Hindlimb muscle (tissue), 1 donor: ENCODE measurements at regions not wholly inside any gene's neighbourhood (a gene's known extent, or its start where the extent isn't known, plus 50 kb on each side); places are given as distances from the start of the nearest gene placed in this dataset.
A peak's percentile ranks its signal among the peaks of the same experiment; 100 is the strongest.
"Not testable (repeated sequence)": the region's sequence is repeated elsewhere in the genome, so short reads cannot be mapped to it uniquely, and the experiment has no call there.

Experiments
- DNase-seq: peaks from one replicate; pipeline ENCODE4 v3.0.0-alpha.2; 2013

DNA sequence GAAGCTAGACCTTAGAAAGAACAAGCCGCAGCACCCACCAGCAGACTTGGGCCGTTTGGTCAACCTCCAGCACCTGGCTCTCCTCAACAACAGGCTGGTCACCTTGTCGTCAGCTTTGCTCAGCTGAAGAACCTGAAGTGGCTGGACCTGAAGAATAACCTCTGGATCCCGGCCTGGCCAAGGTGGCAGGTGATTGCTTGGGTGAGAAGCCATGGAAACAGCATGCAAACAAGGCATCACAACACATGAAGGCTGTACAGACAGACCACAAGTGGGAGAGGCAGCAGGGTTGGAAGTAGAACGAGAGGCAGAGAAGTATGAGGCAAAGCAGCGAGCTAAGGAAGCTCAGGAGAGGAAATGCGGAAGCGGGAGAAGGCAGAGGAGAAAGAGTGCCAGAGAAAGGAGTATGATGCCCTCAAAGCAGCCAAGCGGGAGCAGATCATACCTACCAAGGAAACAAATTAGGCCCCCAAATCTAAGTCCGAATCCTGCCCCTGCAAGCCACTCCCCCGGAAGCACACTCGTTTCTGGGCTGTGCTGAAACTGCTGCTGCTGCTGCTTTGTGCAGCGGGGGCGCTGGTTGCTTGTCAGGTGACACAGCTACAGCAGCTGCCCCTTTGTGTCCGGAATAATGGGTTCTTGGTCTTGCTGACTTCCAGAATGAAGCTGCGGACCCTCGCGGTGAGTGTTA is 121.6 kb upstream of the LGSN start:
- DNase-seq = no peak

DNA sequence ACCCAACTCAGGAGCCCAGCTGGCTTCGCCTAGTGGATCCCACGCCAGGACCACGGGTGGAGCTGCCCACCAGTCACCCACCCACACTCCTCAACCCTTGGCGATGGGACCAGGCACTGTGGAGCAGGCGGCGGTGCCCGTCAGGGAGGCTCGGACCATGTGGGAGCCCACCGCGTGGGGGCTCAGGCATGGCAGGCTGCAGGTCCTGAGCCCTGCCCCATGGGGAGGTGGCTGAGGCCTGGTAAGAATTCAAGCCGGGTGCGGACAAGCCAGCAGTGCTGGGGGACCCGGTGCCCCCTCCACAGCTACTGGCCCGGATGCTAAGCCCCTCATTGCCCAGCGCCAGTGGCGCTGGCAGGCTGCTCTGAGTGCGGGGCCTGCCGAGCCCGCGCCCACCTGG is 123.1 kb upstream of the LGSN start:
- no peak for DNase-seq

DNA sequence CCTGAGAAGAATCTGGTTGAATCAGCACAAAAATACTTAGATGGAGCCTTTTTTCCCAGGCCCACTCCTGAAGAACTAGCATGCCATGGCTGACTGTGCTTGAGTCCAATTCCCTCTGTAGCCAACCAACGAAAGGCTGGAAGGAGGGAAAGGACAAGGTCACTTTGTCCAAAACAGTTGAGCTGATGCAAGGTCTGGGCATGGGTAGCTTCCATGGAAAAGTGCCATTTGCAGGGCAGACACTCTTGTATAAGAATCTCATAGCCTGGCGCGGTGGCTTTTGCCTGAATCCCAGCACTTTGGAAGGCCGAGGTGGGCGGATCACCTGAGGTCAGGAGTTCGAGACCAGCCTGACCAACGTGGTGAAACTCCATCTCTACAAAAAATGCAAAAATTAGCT is 125.0 kb upstream of the LGSN start:
- DNase-seq = no peak

DNA sequence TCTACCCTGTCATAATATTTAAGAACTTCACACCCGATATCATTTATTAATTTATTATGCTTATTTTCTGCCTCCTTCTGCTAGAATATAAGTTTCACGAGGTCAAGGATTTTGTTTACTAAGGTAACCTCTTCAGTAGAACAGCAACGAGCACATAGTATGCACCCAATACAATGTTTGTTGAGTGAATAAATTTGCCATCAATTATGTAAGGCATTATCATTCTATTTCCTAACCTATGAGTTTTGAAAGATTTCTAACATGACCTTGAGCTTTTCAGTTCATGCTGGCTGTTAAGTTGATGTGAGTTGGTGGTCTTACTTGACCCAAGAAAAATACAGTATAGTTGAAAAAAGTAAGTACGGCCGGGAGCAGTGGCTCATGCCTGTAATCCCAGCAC is 125.9 kb upstream of the LOC128125822 start:
- no peak for DNase-seq

DNA sequence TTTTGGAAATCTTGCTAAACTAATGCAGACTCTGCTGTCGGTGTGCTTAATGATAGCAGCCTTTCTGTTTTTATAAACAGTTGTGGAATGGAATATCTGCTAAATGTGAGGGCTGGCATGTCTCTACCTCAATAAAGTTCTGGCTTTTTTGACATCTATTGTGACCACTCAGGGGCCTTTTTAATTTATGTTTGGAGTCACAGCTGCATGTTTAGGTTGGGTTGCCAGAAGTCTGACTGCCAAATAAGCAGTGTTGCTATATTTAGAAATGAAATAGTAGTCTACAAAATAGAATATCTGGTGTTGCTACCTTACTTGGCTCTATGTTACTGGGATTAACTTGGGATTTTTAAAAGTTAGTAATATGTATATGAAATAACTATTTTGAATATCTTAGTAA is 125.1 kb upstream of the LOC128125822 start:
- DNase-seq = peak; percentile 27

DNA sequence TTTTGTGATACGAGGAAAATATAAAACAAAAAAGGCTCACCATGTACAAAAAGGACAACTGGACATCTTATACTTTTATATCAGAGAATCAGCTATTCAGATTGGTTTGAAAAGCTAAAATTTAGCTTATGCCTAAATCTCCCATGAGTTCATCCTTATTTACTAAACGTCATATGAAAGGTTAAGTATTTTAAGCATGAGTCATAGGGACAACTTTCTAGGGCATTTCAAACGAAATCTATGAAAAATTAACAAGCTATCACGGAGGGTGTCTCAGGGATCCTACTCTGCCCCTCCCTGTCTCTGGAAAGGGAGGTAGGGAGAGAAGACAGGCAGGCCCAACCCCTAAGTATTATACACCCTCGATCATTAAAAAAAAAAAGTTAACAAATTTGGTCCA is 124.1 kb upstream of the LOC128125822 start:
- DNase-seq = no peak

DNA sequence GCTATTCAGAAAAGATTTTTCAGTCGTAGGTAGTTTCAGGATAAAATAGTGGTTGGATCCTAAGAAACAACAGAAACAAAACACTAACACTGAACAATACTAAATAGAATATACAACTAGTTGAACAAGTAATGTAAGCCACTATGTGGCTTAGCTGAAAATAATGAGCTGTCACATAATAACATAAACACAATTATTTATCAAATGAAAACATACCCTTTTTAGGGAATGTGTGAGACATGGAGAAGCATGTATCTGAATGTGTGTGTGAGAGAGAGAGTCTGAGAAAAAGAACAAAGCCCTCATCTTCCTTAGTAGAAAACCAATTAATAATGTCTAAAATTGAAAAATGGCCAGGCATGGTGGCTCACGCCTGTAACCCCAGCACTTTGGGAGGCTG is 122.6 kb upstream of the LOC128125822 start:
- no peak for DNase-seq

DNA sequence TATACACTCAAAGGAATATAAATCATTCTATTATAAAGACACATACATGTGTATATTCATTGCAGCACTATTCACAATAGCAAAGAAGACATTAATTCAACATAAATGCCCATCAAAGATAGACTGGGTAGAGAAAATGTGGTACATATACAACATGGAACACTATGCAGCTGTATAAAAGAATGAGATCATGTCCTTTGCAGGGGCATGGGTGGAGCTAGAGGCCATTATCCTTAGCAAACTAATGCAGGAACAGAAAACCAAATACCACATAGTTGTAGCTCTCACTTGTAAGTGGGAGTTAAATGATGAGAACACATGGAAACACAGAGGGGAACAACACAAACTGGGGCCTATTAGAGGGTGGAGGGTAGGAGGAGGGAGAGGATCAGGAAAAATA is 121.0 kb upstream of the LOC128125822 start:
- DNase-seq = no peak

DNA sequence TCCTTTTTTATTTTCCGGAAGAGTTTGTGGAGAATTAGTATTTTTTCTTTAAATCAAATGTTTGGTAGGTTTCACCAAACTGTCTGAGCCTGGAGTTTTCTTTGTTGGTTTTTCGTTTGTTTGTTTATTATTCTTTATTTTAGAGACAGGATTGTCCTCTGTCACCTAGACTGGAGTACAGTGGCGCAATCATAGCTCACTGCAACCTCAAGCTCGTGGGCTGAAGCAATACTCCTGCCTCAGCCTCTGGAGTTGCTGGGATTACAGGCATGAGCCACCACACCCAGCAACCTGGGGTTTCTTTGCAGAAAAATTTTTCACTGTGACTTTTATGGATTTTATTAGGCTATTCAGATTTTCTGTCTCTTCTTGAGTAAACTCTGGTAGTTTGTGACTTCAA is 120.2 kb upstream of the LOC128125822 start:
- DNase-seq = no peak

DNA sequence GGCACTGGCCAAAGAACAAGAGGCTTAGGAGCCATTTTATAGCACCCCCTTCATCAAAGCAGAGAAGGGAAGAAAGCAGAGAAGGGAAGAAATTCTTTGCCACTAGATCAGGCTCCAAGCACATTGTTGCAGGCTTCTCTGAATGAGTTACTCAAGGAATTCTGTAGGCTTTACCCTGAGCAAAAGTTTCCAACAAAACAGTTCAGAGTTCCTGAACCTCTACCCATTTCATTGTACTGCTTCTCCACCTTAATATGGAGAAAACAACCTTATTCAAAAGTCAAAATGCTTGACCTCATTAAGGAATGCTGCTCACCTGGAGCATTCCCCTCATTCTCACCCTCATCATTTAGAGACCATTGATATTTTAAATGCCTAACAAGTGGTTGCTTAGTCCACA is 115.5 kb upstream of the LOC128125822 start:
- no peak for DNase-seq

DNA sequence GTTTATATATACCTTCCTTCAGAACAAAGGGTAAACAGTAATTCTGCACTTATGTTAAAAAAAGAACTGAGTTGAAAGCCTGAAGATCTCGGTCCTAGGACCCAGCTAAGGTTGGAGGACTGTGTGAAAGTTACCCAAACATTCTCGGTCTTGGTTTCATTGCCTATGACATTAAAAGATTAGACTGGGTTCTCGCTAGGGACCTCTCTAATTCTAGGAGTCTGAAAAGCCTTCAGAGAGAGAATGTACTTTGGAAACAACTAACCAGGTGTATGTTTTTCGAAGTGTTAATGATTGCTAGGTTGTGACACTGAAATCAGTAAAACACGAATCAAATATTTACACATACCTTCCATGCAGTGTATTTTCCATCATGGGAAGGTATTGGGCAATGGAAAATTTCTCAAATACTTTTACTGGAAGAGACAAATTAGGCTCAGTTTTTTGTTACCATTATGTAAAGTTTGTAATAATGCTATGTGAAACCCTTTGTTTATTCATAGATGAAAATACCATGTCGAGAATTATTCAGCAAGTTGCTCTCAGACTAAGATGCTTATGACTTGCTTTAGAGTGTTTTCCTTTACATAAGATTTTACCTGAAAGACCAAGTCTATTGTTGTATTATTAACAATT is 113.7 kb upstream of the LOC128125822 start:
- DNase-seq = no peak

DNA sequence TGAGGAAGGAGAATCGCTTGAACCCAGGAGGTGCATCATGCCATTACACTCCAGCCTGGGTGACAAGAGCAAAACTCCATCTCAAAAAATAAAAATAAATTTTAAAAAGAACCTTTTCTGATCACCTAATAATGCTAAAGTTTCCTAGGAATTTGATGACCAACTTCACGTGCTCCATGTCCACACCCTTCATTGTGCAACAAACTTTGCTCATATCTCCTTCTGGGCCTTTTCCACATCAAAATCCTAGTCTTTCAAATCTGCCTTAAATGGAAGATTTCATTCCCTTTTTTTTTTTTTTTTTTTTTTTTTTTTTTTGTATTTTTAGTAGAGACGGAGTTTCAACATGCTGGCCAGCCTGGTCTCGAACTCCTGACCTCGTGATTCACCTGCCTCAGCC is 112.5 kb upstream of the LOC128125822 start:
- DNase-seq = no peak

DNA sequence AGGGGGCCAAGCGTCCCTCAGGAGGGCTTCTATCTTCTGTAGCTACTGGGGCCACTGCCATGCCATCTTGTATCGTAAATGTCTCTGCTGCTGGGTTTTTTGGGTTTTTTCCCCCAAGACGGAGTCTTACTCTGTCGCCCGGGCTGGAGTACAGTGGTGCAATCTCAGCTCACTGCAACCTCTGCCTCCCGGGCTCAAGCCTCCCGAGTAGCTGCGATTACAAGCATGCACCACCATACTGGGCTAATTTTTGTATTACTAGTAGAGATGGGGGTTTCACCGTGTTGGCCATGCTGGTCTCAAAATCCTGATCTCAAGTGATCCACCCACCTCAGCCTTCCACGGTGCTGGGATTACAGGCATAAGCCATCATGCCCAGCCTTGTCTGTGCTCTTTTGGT is 111.3 kb upstream of the LOC128125822 start:
- no peak for DNase-seq

DNA sequence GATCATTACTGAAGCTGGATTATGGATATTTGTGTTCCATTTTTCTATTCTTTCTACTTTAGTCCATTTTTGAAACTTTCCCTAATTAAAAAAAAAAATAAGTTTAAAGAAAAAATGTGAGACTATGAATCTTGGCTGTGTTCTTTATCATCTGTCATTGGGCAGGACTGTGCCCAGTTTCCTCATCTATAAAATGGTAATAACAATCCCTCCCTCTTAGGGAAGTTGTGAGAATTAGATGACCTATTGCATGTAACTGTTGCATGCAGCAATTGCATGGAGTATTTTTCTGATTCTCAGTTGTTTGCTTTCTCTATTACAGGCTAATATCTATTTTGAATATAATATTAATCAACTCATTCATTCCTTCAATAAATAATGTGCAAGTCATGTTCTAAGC is 108.2 kb upstream of the LOC128125822 start:
- DNase-seq = no peak

DNA sequence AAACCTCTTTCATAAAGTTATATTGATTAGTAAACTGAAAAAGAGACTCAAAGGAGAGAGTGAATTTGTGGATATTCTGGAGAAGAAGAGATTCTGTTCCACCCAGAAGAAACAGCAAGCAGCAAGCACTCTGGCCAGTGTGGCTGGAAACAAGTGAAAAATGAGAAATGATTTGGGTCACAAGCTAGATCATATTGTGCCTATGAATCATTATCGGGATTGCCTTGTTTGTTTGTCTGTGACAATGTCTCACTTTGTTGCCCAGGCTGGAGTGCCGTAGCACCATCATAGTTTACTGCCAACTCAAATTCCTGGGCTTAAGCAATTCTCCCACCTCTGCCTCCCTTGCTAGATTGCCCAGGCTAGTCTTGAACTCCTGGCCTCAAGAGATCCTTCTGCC is 106.5 kb upstream of the LOC128125822 start:
- DNase-seq = no peak

DNA sequence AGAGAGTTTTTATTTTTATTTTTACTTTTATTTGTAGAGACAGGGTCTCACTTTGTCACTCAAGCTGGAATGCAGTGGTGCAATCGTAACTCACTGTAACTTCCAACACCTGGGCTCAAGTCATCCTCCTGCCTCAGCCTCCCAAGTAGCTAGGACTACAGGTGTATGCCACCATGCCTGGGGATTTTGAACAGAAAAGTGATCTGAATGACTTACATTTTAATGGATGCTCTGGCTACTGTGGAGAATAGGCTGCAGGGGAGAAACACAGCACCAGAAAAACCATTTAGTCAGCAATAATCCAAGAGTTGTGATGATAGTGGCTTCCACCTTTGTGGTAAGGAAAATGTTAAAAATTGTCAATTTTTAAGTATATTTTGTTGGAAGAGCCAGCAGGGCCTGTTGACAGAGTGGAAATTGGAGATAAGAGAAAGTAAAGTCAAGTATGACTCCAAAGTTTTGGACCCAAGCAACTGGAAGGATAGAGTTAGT is 106.0 kb upstream of the LOC128125822 start:
- no peak for DNase-seq

DNA sequence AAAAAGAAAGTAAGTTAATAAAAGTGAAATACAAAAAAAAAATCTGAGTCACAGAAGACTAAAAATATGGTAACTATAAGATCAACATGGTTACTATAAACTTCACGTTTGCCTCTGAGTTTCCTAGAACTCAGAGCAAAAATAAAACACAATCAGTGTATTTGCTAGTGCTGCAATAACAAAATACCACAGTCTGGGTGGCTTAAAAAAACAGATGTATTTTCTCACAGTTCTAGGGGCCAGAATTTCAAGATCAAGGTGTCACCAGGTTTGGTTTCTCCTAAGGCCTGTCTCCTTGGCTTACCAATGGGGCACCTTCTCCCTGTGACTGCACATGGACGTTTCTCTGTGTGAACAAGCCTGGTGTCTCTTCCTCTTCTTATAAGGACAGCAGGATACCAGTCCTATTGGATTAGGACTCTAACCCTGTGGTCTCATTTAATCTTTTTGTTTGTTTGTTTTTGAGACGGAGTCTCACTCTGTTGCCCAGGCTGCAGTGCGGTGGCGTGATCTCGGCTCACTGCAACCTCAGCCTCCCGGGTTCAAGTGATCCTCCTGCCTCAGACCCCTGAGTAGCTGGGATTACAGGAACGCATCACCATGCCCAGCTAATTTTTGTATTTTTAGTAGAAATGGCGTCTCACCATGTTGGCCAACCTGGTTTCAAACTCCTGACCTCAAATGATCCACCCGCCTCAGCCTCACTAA is 104.9 kb upstream of the LOC128125822 start:
- DNase-seq = no peak

DNA sequence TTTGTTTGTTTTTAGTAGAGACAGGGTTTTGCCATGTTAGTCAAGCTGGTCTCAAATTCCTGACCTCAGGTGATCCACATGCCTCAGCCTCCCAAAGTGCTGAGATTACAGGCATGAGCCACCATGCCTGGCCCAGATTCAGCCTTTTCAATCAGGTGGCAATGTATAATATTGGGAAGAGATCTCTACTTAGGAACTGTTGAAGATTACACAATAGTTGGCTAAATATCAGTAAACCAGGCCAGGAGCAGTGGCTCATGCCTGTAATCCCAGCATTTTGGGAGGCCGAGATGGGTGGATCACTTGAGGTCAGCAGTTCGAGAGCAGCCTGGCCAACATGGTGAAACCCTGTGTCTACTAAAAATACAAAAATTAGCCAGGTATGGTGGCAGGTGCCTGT is 101.1 kb upstream of the LOC128125822 start:
- not testable (repeated sequence) for DNase-seq

DNA sequence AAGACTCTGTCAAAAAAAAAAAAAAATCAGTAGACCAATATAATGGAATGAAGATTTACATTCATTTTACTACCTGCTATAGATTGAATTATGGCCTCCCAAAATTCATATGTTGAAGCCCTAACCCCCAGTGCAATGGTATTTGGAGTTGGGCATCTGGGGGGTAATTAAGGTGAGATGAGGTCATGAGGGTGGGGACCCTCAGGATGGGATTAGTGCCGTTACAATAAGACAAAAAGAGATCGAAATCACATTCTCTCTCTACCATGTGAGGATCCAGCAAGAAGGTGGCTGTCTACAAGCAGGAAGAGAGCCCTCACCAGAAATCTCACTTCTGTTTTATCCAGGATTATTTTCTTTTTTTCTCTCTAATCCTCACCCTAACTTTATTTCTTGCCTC is 100.6 kb upstream of the LOC128125822 start:
- DNase-seq = no peak

DNA sequence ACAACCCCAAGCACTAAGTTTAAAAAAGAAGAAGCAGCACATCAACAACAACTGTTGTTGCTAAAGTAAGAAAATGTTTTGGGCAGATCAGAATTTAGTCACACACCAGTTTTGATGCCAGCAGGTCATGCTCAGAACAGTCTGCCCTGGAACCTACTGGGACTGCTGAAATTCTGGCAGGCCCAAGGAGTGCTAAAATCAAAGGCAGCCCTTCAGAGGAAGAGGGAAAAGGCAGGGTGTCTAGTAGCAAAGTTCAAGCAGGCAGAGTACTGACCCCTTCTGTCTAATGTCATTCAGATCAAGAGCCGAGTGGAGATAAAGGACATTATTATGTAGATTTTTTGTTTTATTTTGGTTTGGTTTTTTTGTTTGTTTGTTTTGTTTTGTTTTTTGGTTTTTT is 96.6 kb upstream of the LOC128125822 start:
- DNase-seq = no peak

DNA sequence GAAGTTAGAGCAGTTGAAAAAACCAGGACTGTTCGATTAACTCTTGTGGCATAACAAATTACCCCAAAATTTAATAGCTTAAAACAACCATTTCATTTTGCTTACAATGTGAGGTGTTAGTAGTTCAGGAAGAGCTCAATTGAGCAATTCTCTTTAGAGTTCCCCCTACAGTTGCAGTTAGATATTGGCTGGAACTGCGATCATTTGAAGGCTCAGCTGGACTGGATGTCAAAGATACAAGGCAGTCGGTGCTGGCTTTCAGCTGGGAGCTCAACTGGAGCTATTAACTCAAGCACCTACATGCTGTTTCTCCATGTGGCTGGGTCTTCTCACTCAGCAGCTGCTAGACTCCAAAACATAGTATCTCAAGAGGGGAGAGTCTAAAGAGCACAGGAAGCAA is 96.0 kb upstream of the LOC128125822 start:
- DNase-seq = no peak

DNA sequence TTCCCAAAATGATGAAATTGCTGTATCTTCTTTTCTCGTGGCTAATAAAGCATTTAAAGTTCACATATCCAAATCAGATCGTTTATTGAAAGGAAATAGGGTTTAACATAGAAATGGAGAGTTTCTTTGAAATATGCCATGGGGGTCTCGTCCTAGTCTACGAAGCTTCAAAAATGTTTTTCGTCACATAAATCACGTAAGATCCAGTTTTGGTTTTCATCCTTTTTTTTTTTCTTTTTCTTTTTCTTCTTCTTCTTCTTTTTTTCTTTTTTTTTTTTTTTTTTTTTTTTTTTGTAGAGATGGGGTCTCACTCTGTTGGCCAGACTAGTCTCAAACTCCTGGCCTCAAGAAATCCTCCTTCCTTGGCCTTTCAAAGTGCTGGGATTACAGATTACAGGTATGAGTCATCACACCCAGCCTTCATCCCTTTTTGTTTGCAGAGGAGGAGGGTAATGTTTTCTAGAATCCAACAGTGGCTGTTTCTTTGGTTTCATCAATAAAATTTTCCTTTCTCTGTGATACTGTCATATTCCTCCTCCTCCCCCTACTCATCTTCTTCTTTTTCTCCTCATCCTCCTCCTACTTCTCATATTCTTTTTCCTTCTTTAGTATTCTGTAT is 94.7 kb upstream of the LOC128125822 start:
- DNase-seq = no peak

DNA sequence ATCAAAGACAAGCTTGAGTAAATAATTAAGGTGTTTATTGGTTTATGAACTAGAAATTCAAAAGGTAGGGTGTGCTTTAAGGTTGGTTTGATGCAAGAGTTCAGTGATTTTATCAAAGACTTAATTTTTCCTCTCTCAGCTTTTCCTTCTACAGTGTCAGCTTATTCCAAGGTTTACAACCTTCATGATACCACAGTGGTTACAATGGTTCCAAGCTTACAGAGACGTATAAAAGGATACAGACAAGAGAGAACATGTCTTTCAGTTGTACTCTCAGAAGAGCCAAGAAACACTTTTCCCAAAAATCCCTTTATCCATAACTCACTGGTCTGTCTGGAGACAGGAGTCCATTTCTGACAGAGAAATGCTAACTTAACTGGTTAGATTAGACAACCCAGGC is 93.5 kb upstream of the LOC128125822 start:
- no peak for DNase-seq

DNA sequence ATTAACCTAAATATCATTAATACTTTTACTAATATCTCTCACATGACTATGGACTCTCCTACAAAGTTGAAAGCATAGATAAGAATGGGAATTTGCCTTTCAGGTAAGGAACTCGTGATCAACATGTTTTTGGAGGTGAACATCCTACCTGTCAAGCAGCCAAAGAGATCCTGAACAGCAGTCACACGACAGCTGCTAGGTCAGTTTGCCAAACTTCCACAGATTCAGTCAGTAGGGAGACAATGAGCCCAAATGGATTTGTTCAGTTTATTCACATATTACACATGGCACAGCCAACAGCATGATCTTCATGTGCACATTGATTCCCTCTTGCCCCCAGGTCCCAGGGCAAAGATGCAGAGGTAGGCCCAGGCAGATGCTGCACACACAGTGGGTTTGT is 86.1 kb upstream of the LOC128125822 start:
- DNase-seq = no peak
